RWPE1 (cell line): ENCODE measurements at regions not wholly inside any gene's neighbourhood (a gene's known extent, or its start where the extent isn't known, plus 50 kb on each side); places are given as distances from the start of the nearest gene placed in this dataset.
A peak's percentile ranks its signal among the peaks of the same experiment; 100 is the strongest.

Experiments
- CTCF ChIA-PET: fragments of 350-600 bp; sonication (Branson Sonifier 250); formaldehyde crosslinking; extraction: SDS; loops from one replicate; lab custom pipeline; 2021; lab: Yijun Ruan, JAX
- POLR2A ChIA-PET: fragments of 400-600 bp; formaldehyde crosslinking; extraction: SDS; loops from one replicate; lab custom pipeline; 2020; ENCODE audit warnings: antibody characterized with exemption; ENCODE audit not compliant: low non-redundant PET; lab: Yijun Ruan, JAX
- DNase-seq: peaks from one replicate; pipeline ENCODE4 v3.0.0; 2012; ENCODE audit warnings: low spot score
- H3K27ac ChIP-seq: fragments of 450-650 bp; 2 replicates; pipeline ENCODE4 v1.5.1; 2017
- TF ChIP-seq, protein P1 (sequence below): fragments of 450-650 bp; conservative IDR thresholded peaks from 2 replicates; pipeline ENCODE4 v1.5.1; 2017; ENCODE audit warnings: low read depth, mild to moderate bottlenecking

DNA sequence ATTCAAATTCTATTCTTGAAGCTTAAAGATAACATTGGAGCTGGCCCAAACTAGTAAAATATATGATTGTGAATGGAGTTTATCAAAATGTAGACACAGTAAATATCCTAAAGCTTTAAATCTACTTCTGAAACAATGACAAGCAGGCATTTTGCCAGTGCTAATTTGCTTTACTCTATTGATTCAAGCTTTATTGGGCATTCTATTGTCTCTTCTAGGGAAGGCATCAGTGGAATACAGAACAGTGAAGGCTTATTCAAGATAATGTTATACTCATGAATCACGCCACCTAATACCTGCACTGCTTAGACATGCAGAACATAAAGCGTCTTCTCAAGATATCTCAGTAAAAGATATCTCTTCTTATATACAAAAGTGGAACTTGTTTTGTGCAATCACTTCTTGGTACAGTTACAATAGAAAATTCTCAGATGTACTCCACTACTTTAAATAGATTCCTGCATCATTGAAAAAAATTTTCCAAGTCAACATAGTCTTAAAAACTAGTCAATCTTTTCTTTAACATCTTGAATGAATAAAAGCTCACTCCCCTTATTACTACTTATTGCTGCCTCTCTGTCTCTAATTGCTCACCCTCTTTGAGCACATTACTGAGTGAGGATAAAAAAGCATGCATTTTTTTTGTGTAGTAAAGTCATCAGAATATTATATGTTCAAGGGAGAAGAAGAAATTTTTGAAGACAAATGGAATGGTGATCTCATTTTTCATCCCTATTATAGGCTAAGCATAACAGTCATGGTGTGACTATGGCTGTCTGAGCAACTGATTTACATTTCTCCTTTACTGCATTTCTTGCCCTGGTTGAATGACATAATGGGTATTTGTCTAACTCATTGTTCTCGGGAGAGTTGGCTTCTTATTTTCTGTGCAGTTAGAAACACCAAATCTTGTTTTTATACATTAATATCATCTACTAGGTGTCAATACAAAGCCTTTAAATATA is 98.0 kb upstream of the E2F7 start:
- POLR2A ChIA-PET: no interaction called here
- TF ChIP-seq, protein P1, sequence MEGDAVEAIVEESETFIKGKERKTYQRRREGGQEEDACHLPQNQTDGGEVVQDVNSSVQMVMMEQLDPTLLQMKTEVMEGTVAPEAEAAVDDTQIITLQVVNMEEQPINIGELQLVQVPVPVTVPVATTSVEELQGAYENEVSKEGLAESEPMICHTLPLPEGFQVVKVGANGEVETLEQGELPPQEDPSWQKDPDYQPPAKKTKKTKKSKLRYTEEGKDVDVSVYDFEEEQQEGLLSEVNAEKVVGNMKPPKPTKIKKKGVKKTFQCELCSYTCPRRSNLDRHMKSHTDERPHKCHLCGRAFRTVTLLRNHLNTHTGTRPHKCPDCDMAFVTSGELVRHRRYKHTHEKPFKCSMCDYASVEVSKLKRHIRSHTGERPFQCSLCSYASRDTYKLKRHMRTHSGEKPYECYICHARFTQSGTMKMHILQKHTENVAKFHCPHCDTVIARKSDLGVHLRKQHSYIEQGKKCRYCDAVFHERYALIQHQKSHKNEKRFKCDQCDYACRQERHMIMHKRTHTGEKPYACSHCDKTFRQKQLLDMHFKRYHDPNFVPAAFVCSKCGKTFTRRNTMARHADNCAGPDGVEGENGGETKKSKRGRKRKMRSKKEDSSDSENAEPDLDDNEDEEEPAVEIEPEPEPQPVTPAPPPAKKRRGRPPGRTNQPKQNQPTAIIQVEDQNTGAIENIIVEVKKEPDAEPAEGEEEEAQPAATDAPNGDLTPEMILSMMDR: no peak
- no peak overlapping the region for H3K27ac ChIP-seq
- DNase-seq: no peak
- CTCF ChIA-PET: interaction anchor here (0.7 to 1.1 kb wide), 3 partner anchors 11 to 326 kb away, joined by 3 to 4 read pairs (median 3); no protein-coding TSS in a partner anchor

- POLR2A ChIA-PET: no interaction called here
- TF ChIP-seq, protein P1: no peak
- CTCF ChIA-PET: interaction anchor here (0.5 to 1.0 kb wide), 2 partner anchors 11 to 763 kb away, joined by 4 to 6 read pairs; no protein-coding TSS in a partner anchor
- no peak for DNase-seq
- no peak overlapping the region for H3K27ac ChIP-seq
These were observed 96.6 kb upstream of the E2F7 start for GRCh38 chr12:77161944-77162343.

DNA sequence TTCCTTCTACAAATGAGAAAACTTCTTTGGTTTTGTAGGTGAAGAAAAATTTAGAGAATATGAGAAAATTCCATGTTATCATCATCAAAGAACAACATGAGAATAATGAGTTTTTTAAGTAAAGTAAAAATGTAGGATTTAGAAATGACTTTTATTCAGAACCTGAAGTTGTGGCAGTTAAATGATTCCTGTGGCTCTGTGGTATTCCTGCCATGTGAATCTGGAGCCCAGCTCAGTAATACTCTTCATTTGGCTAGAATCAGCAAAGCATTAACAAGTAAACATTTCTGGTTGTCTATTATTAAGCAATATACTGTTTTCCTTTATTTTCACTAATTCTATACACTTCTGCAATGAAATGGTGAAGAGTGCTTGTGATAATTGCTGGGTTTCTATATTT is 95.6 kb upstream of the E2F7 start:
- DNase-seq: no peak
- ChIA-PET POLR2A (no interaction called here), CTCF (interaction anchor here (0.7 to 1.0 kb wide), 2 partner anchors 150 to 764 kb away, joined by 4 to 5 read pairs; no protein-coding TSS in a partner anchor)
- TF ChIP-seq, protein P1: no peak
- H3K27ac ChIP-seq: no peak overlapping the region

DNA sequence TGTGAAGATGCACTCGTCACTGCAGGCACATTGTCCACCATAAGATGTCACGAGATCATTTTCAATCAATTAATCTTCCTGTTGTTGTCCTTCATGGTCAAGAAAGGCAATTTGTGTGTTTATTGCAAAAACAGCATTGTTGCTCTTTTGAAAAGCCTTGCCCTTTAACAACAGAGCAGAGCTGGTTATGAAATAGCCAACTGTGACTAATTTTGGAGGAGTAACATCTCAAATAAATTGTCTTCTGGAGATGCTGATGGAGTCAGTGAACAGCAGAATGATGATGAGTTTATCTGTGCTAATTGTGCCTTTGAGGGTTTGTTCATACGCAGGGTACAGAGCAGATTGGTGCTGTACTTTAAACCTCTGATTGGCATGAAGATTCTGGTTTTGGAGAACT is 88.3 kb upstream of the E2F7 start:
- CTCF ChIA-PET: no interaction called here
- POLR2A ChIA-PET: no interaction called here
- no peak overlapping the region for H3K27ac ChIP-seq
- TF ChIP-seq, protein P1: no peak
- DNase-seq: no peak

DNA sequence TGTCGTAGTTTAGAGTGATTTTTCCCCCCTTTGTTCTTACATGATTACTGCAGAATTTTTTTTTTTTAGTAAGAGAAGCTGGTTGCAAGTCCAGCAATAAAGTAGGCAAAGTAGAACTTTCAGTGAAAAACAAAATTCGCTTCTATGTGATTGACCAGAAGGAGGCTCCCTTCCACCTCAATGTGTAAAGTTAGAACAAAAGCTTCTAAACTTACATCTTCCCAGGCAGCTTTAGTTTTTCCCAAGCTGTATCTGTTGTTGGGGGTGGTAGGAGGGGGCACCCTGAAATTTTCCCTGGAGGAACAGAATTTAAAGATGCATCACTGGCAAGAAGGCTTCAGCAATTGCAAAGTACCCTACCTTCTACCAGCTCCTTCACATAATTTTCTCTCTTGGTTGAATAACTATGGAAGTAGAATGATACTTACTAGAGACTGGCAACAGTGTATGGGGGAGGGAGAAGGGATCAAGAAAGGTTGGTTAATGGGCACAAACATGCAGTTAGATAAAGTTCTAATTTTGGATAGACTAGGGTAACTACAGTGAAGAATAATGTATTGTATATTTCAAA is 87.3 kb upstream of the E2F7 start:
- DNase-seq: peak; percentile 10
- no peak overlapping the region for H3K27ac ChIP-seq
- TF ChIP-seq, protein P1: peak; percentile 33
- CTCF ChIA-PET: interaction anchor here (0.6 to 1.2 kb wide), 14 partner anchors 11 to 1843 kb away, joined by 3 to 8 read pairs (median 3); no protein-coding TSS in a partner anchor
- POLR2A ChIA-PET: no interaction called here

DNA sequence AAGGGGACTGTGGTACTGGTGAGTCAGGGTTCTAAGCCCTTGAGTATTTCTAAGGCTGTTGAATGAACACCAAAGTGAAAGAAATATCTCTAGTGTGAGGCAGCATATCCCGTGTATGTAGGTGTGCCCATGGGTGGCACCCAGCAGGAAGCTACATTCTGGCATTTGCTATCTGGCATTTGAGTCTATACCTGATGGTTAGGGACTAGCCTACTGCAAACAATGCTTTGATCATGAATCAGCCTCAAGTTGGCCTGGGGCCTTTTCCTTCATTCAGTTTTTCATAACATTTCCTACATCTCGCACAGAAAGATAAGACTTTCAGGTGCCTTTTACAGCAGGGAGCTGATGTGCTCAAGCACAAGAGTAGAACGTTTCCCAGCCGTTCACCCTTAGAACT is 85.7 kb upstream of the E2F7 start:
- POLR2A ChIA-PET: no interaction called here
- CTCF ChIA-PET: interaction anchor here (0.8 kb wide), 1 partner anchor 11 kb away, joined by 6 read pairs; no protein-coding TSS in a partner anchor
- DNase-seq: peak; percentile 13
- TF ChIP-seq, protein P1: no peak
- H3K27ac ChIP-seq: no peak overlapping the region
